IMR-90 (cell line): ENCODE measurements at regions not wholly inside any gene's neighbourhood (a gene's known extent, or its start where the extent isn't known, plus 50 kb on each side); places are given as distances from the start of the nearest gene placed in this dataset.
"Not testable (repeated sequence)": the region's sequence is repeated elsewhere in the genome, so short reads cannot be mapped to it uniquely, and the experiment has no call there.

ENCODE experiments used
- ATAC-seq: fragments of 200-7000 bp; cut with Tn5 transposase; 2 replicates; pipeline ENCODE4 v1.9.1; 2020; ENCODE audit warnings: low read depth, mild to moderate bottlenecking, moderate library complexity
- BruUV-seq: library from RNA; stranded (reverse); fragments of 400-500 nt; replicated peaks from 2 replicates; lab custom pipeline; 2021; lab: Mats Ljungman, UMichigan
- CTCF ChIA-PET: fragments of 300-600 bp; formaldehyde crosslinking; extraction: SDS; loops from one replicate; lab custom pipeline; 2021; ENCODE audit warnings: antibody characterized with exemption; lab: Yijun Ruan, JAX
- POLR2A ChIA-PET: fragments of 300-600 bp; sonication (Branson Sonifier 250); formaldehyde crosslinking; loops from one replicate; lab custom pipeline; 2022; ENCODE audit warnings: antibody characterized with exemption; ENCODE audit not compliant: unreplicated experiment; lab: Charles Lee
- DNase-seq: peaks from one replicate; pipeline ENCODE4 v3.0.0; 2013
- H2AFZ ChIP-seq: replicated peaks from 2 replicates; pipeline ENCODE3; 2013; ENCODE audit warnings: low read length, mild to moderate bottlenecking; ENCODE audit not compliant: poor library complexity
- H2AK5ac ChIP-seq: 2 replicates; pipeline ENCODE4 v1.6.1; 2013; ENCODE audit warnings: low read depth, low read length, inconsistent platforms
- H2AK9ac ChIP-seq: replicated peaks from 2 replicates; pipeline ENCODE3; 2013; ENCODE audit warnings: mild to moderate bottlenecking, low read depth, low read length, moderate library complexity; ENCODE audit not compliant: poor library complexity
- H2BK120ac ChIP-seq: 2 replicates; pipeline ENCODE4 v1.6.1; 2013; ENCODE audit warnings: low read depth, low read length, inconsistent platforms
- H2BK15ac ChIP-seq: 3 replicates; pipeline ENCODE4 v1.6.1; 2013; ENCODE audit warnings: low read depth, low read length, inconsistent platforms
- H2BK20ac ChIP-seq: 2 replicates; pipeline ENCODE4 v1.6.1; 2013; ENCODE audit warnings: low read depth, mild to moderate bottlenecking, inconsistent platforms, low read length, moderate library complexity
- H2BK5ac ChIP-seq: 2 replicates; pipeline ENCODE4 v1.6.1; 2013; ENCODE audit warnings: mild to moderate bottlenecking, low read depth, low read length, inconsistent platforms; ENCODE audit not compliant: poor library complexity, severe bottlenecking
- H3K14ac ChIP-seq: replicated peaks from 2 replicates; pipeline ENCODE4 v1.6.1; 2013; ENCODE audit warnings: low read depth, low read length, inconsistent platforms
- H3K18ac ChIP-seq: 2 replicates; pipeline ENCODE4 v1.6.1; 2013; ENCODE audit warnings: low read depth, low read length, control low read depth
- H3K23ac ChIP-seq: 2 replicates; pipeline ENCODE4 v1.6.1; 2013; ENCODE audit warnings: low read depth, low read length, inconsistent platforms
- H3K27ac ChIP-seq: 2 replicates; pipeline ENCODE4 v1.5.1; 2013; ENCODE audit warnings: mild to moderate bottlenecking, control low read depth, low read length; ENCODE audit not compliant: insufficient read depth
- H3K27me3 ChIP-seq: 2 replicates; pipeline ENCODE4 v1.6.1; 2013; ENCODE audit warnings: low read length; ENCODE audit not compliant: control insufficient read depth, insufficient read depth
- H3K36me3 ChIP-seq: 2 replicates; pipeline ENCODE4 v1.6.1; 2013; ENCODE audit warnings: low read length, mixed read lengths; ENCODE audit not compliant: control insufficient read depth, insufficient read depth
- H3K4ac ChIP-seq: 2 replicates; pipeline ENCODE4 v1.6.1; 2013; ENCODE audit warnings: low read depth, low read length, inconsistent platforms
- H3K4me1 ChIP-seq: 2 replicates; pipeline ENCODE4 v1.6.1; 2013; ENCODE audit warnings: low read length, mixed read lengths; ENCODE audit not compliant: control insufficient read depth, insufficient read depth
- H3K4me2 ChIP-seq: 2 replicates; pipeline ENCODE4 v1.6.1; 2013; ENCODE audit warnings: low read depth, mild to moderate bottlenecking, control low read depth, low read length, moderate library complexity
- H3K4me3 ChIP-seq: 2 replicates; pipeline ENCODE4 v1.5.1; 2013; ENCODE audit warnings: low read depth, mild to moderate bottlenecking, control low read depth, low read length, moderate library complexity; ENCODE audit not compliant: insufficient read depth
- H3K56ac ChIP-seq: 2 replicates; pipeline ENCODE4 v1.6.1; 2013; ENCODE audit warnings: low read length, inconsistent platforms; ENCODE audit not compliant: insufficient read depth; ENCODE audit errors: extremely low read depth
- H3K79me1 ChIP-seq, 2 experiments: 2 replicates each; pipeline ENCODE4 v1.6.1; 2013; ENCODE audit warnings: low read length in 2 of 2, inconsistent platforms in 1 of 2, low read depth in 1 of 2
- H3K9ac ChIP-seq: 2 replicates; pipeline ENCODE4 v1.6.1; 2013; ENCODE audit warnings: low read depth, low read length, control low read depth
- H3K9me1 ChIP-seq: 2 replicates; pipeline ENCODE4 v1.6.1; 2013; ENCODE audit warnings: low read length, inconsistent platforms; ENCODE audit not compliant: insufficient read depth
- H3K9me3 ChIP-seq: 2 replicates; pipeline ENCODE4 v1.6.1; 2013; ENCODE audit warnings: low read length; ENCODE audit not compliant: control insufficient read depth, insufficient read depth
- H4K20me1 ChIP-seq: 2 replicates; pipeline ENCODE4 v1.6.1; 2013; ENCODE audit warnings: low read length, inconsistent platforms; ENCODE audit not compliant: insufficient read depth
- H4K5ac ChIP-seq: 2 replicates; pipeline ENCODE4 v1.6.1; 2013; ENCODE audit warnings: mild to moderate bottlenecking, low read depth, low read length, control low read depth
- H4K8ac ChIP-seq, 2 experiments: 2 replicates each; pipeline ENCODE4 v1.6.1; 2013; ENCODE audit warnings: low read depth in 2 of 2, low read length in 2 of 2, control low read depth in 1 of 2, inconsistent platforms in 1 of 2
- H4K91ac ChIP-seq: 2 replicates; pipeline ENCODE4 v1.6.1; 2013; ENCODE audit warnings: low read depth, low read length, inconsistent platforms; ENCODE audit not compliant: insufficient read depth
- CHD1 ChIP-seq: IDR thresholded peaks from 2 replicates; pipeline ENCODE4 v1.6.1; 2012; ENCODE audit warnings: low read depth, low read length, improper control_type of control experiment
- WGBS, 2 experiments: methylation state at CpG; one replicate each; pipeline versions ENCODE4 v1.1.5 to v1.1.7; 2013; ENCODE audit warnings: missing lambda C conversion rate in 2 of 2; ENCODE audit not compliant: insufficient read length in 1 of 2; ENCODE audit errors: extremely low coverage in 2 of 2; 5-methylcytosine and 5-hydroxymethylcytosine counted together
- dilution Hi-C: fragments of 300-500 bp; cut with HindIII; formaldehyde crosslinking; loops from one replicate; pipeline ENCODE4 v1.14.3; 2018; ENCODE audit warnings: low sequenced_read_pairs; ENCODE audit not compliant: unreplicated experiment
- in situ Hi-C: fragments of 300-500 bp; cut with MboI; formaldehyde crosslinking; loops from 3 replicates; pipeline ENCODE4 v1.14.3; 2019; ENCODE audit warnings: low sequenced_read_pairs, inconsistent platforms, mixed read lengths
- intact Hi-C: fragments of 100-400 bp; cut with micrococcal nuclease; formaldehyde crosslinking; loops from 2 replicates; pipeline ENCODE4 v1.10.0; 2022
- TF ChIP-seq, protein P1 (sequence below): conservative IDR thresholded peaks from 2 replicates; pipeline ENCODE4 v1.5.1; 2012; ENCODE audit warnings: mild to moderate bottlenecking, low read depth, low read length, improper control_type of control experiment
- TF ChIP-seq, protein P2 (sequence below): fragments of 150-350 bp; IDR thresholded peaks from 2 replicates; pipeline ENCODE4 v1.6.1; 2016; ENCODE audit warnings: low read depth, mild to moderate bottlenecking, low read length, moderate library complexity, borderline replicate concordance

DNA sequence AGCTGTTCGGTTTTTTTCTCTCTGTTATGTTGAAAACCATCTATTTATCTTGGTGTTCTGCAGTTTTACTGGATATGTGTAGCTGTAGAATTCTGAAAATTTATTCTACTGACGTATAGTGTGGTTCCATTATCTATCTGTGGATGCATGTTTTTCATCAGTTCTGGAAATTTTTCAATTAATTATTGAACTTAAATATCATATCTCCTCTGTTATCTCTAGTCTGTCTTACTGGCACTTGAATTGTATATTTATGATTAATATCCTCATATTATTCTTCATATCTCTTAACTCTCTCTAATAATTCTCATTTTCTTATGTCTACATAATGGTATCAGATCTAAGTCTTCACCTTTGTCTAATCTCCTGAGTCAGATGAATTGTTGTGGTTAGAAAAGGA is 501.7 kb downstream of the STK39 start:
- in situ Hi-C loops (no loop called here), dilution Hi-C loops (no loop called here), intact Hi-C loops (no loop called here)
- no peak overlapping the region for H3K27ac ChIP-seq
- H2BK15ac ChIP-seq, result no peak overlapping the region
- H4K8ac ChIP-seq, result no peak overlapping the region
- H3K9ac ChIP-seq, result no peak overlapping the region
- H4K5ac ChIP-seq, result no peak overlapping the region
- no peak overlapping the region for H4K91ac ChIP-seq
- DNase-seq (no peak), ATAC-seq (no peak)
- no peak overlapping the region for H2BK120ac ChIP-seq
- no peaks in the 10 kb centered on the region for H3K4me1 ChIP-seq
- ChIA-PET POLR2A (no interaction called here), CTCF (no interaction called here)
- H2AK9ac ChIP-seq, result no peak overlapping the region
- H3K9me3 ChIP-seq, result no peaks in the 10 kb centered on the region; the same call in 1 of the 2 replicates
- H2AFZ ChIP-seq, result no peak overlapping the region
- H4K20me1 ChIP-seq, result no peaks in the 10 kb centered on the region
- no TSS peak for BruUV-seq
- H2BK5ac ChIP-seq, result no peak overlapping the region
- H3K4me3 ChIP-seq, result no peak overlapping the region
- no peak overlapping the region for H2AK5ac ChIP-seq
- no peaks in the 10 kb centered on the region for H3K27me3 ChIP-seq
- H2BK20ac ChIP-seq, result no peak overlapping the region
- H3K23ac ChIP-seq, result no peak overlapping the region
- H3K79me1 ChIP-seq, result no peaks in the 10 kb centered on the region
- no peak overlapping the region for H3K4me2 ChIP-seq
- no peak overlapping the region for H3K18ac ChIP-seq
- H3K4ac ChIP-seq, result no peak overlapping the region
- H3K9me1 ChIP-seq, result no peaks in the 10 kb centered on the region
- no peak overlapping the region for H3K56ac ChIP-seq
- no peak overlapping the region for H3K14ac ChIP-seq
- no CpG with 5 or more reads among the region's 2 CpGs for WGBS, 2 experiments
- H3K36me3 ChIP-seq, result no peaks in the 10 kb centered on the region
- TF ChIP-seq CHD1, result no peak
- TF ChIP-seq, protein P1, sequence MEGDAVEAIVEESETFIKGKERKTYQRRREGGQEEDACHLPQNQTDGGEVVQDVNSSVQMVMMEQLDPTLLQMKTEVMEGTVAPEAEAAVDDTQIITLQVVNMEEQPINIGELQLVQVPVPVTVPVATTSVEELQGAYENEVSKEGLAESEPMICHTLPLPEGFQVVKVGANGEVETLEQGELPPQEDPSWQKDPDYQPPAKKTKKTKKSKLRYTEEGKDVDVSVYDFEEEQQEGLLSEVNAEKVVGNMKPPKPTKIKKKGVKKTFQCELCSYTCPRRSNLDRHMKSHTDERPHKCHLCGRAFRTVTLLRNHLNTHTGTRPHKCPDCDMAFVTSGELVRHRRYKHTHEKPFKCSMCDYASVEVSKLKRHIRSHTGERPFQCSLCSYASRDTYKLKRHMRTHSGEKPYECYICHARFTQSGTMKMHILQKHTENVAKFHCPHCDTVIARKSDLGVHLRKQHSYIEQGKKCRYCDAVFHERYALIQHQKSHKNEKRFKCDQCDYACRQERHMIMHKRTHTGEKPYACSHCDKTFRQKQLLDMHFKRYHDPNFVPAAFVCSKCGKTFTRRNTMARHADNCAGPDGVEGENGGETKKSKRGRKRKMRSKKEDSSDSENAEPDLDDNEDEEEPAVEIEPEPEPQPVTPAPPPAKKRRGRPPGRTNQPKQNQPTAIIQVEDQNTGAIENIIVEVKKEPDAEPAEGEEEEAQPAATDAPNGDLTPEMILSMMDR, result no peak
- TF ChIP-seq, protein P2, sequence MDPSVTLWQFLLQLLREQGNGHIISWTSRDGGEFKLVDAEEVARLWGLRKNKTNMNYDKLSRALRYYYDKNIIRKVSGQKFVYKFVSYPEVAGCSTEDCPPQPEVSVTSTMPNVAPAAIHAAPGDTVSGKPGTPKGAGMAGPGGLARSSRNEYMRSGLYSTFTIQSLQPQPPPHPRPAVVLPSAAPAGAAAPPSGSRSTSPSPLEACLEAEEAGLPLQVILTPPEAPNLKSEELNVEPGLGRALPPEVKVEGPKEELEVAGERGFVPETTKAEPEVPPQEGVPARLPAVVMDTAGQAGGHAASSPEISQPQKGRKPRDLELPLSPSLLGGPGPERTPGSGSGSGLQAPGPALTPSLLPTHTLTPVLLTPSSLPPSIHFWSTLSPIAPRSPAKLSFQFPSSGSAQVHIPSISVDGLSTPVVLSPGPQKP, result no peak

DNA sequence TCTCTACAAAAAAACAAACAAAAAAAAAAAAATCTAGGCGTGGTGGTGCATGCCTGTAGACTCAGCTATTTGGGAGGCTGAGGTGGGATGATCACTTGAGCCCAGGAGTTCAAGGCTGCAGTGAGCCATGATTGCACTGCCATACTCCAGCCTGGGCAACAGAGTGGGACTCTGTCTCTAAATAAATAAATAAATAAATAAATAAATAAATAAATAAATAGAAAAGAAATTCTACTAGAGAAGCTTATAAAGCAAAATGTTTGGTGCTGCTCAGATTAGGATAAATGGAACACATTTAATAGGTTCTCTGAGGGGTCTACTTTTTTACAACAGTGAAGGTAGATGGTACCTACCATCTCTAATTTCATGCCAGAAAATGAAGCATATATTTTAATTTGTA is 507.5 kb downstream of the STK39 start:
- H3K4ac ChIP-seq, H4K20me1 ChIP-seq, H2BK120ac ChIP-seq, H3K27me3 ChIP-seq, H3K9me1 ChIP-seq, intact Hi-C loops, H2AK9ac ChIP-seq, H3K14ac ChIP-seq, dilution Hi-C loops, H3K79me1 ChIP-seq, H4K91ac ChIP-seq, BruUV-seq, ATAC-seq, H3K36me3 ChIP-seq, H2BK5ac ChIP-seq, H3K27ac ChIP-seq, H2BK15ac ChIP-seq, H4K8ac ChIP-seq, H3K23ac ChIP-seq, H3K56ac ChIP-seq, H3K4me1 ChIP-seq, CTCF ChIA-PET, H3K9me3 ChIP-seq, H2BK20ac ChIP-seq, H3K9ac ChIP-seq, POLR2A ChIA-PET, H4K5ac ChIP-seq, H2AK5ac ChIP-seq, H3K18ac ChIP-seq, H3K4me3 ChIP-seq, H2AFZ ChIP-seq, DNase-seq, H3K4me2 ChIP-seq, in situ Hi-C loops: not testable (repeated sequence)
- WGBS, 2 experiments, result no CpG with 5 or more reads among the region's 1 CpG
